Right lobe of liver (tissue), 6 donors: ENCODE measurements at regions not wholly inside any gene's neighbourhood (a gene's known extent, or its start where the extent isn't known, plus 50 kb on each side); places are given as distances from the start of the nearest gene placed in this dataset.
"Not testable (repeated sequence)": the region's sequence is repeated elsewhere in the genome, so short reads cannot be mapped to it uniquely, and the experiment has no call there.

Source experiments
- ATAC-seq, 4 donors: fragments of 200-7000 bp; cut with Tn5 transposase; one replicate each; pipeline ENCODE4 v1.9.1; 2020; ENCODE audit warnings: mild to moderate bottlenecking in 4 of 4, moderate library complexity in 4 of 4
- DNase-seq, 3 donors: peaks; one replicate each; pipeline ENCODE4 v3.0.0-alpha.2; 2020
- H3K27ac ChIP-seq, 3 donors: fragments of 200-600 bp; one replicate each; pipeline ENCODE4 v1.8.0; 2022
- H3K27me3 ChIP-seq, 2 donors: fragments of 200-600 bp; one replicate each; pipeline ENCODE4 v1.8.0; 2022
- H3K36me3 ChIP-seq, 4 donors: fragments of 200-600 bp; sonication (generic) in 1 of 4; one replicate each; pipeline versions ENCODE4 v1.5.1 to v1.8.0; 2017 to 2022; ENCODE audit warnings: control low read depth in 1 of 4
- H3K4me1 ChIP-seq, 4 donors: fragments of 200-600 bp; sonication (generic) in 1 of 4; one replicate each; pipeline versions ENCODE4 v1.5.1 to v1.8.0; 2017 to 2022; ENCODE audit warnings: control low read depth in 1 of 4
- H3K4me3 ChIP-seq, 3 donors: fragments of 200-600 bp; one replicate each; pipeline ENCODE4 v1.8.0; 2022
- H3K9me3 ChIP-seq, 4 donors: fragments of 200-600 bp; sonication (generic) in 1 of 4; one replicate each; pipeline versions ENCODE4 v1.5.1 to v1.8.0; 2017 to 2022; ENCODE audit warnings: control low read depth in 1 of 4
- POLR2A ChIP-seq: fragments of 450-650 bp; IDR thresholded peaks from one replicate; pipeline ENCODE4 v1.6.1; 2017; ENCODE audit warnings: antibody characterized with exemption, mild to moderate bottlenecking
- WGBS: methylation state at CpG from one replicate; pipeline ENCODE4 v1.1.6; 2018; ENCODE audit warnings: low coverage, low lambda C conversion rate; ENCODE audit not compliant: insufficient coverage; ENCODE audit errors: missing lambda C conversion rate; 5-methylcytosine and 5-hydroxymethylcytosine counted together
- intact Hi-C, 2 donors: fragments of 100-400 bp; cut with DNase I; formaldehyde crosslinking; loops; one replicate each; pipeline versions ENCODE4 v1.11.2 to v1.14.1; 2022
- TF ChIP-seq, protein P1 (sequence below), 4 donors: fragments of 200-600 bp in 3 of 4; fragments of 450-650 bp in 1 of 4; IDR thresholded peaks; one replicate each; pipeline versions ENCODE4 v1.5.1 to v1.8.0; 2016 to 2022; ENCODE audit warnings: antibody characterized with exemption in 4 of 4, mild to moderate bottlenecking in 2 of 4
- donor health status: DM: no; HTN: yes; CAD: no.
- donor health status: DM: no; HTN: no; CAD: no.
- donor health status: DM: no; HTN: no; CAD: no.
- donor health status: DM: no; HTN: yes; CAD: no.
- donor health status: DM: no; HTN: yes; CAD: no.

- Histone ChIP-seq H3K4me3 (no peak overlapping the region), H3K4me1 (no peaks in the 10 kb centered on the region), H3K36me3 (no peaks in the 10 kb centered on the region), H3K9me3 (no peaks in the 10 kb centered on the region), H3K27ac (no peak overlapping the region), H3K27me3 (no peaks in the 10 kb centered on the region)
- no peak for DNase-seq
- WGBS = 100% methylated on average over 2 of the region's 3 CpGs
- no peak for ATAC-seq
- intact Hi-C loops = no loop called here
- TF ChIP-seq, protein P1, sequence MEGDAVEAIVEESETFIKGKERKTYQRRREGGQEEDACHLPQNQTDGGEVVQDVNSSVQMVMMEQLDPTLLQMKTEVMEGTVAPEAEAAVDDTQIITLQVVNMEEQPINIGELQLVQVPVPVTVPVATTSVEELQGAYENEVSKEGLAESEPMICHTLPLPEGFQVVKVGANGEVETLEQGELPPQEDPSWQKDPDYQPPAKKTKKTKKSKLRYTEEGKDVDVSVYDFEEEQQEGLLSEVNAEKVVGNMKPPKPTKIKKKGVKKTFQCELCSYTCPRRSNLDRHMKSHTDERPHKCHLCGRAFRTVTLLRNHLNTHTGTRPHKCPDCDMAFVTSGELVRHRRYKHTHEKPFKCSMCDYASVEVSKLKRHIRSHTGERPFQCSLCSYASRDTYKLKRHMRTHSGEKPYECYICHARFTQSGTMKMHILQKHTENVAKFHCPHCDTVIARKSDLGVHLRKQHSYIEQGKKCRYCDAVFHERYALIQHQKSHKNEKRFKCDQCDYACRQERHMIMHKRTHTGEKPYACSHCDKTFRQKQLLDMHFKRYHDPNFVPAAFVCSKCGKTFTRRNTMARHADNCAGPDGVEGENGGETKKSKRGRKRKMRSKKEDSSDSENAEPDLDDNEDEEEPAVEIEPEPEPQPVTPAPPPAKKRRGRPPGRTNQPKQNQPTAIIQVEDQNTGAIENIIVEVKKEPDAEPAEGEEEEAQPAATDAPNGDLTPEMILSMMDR (IDR thresholded peaks at IDR 0.05) = no peak
- no peak for TF ChIP-seq POLR2A
These were observed 156.1 kb downstream of the LIPI start for GRCh38 chr21:14054682-14055081.

DNA sequence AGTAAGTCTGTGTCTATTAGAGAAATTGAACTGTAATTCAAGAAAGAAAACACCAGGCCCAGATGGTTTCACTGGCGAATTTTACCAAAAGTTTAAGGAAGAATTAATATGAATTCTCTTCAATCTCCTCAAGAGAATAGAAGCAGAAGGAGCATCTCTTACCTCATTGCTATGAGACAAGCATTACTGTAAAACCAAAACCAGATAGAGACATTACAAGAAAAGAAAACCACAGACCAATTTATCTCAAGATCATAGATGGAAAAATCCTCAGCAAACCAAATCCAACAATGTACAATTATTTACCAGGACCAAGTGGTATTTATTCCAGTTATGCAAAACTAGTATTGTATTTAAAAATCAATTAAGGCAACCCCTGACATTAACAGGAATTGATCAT, 160.6 kb downstream of the LIPI start:
- H3K27ac ChIP-seq = no peak overlapping the region
- WGBS = 57% methylated on average over 1 of the region's 1 CpG
- no peaks in the 10 kb centered on the region for H3K36me3 ChIP-seq
- ATAC-seq (no peak), DNase-seq (no peak)
- intact Hi-C loops = no loop called here
- H3K27me3 ChIP-seq = no peaks in the 10 kb centered on the region
- H3K4me3 ChIP-seq = no peak overlapping the region
- no peak for TF ChIP-seq POLR2A
- no peaks in the 10 kb centered on the region for H3K9me3 ChIP-seq
- H3K4me1 ChIP-seq = no peaks in the 10 kb centered on the region

- ATAC-seq = no peak
- no peak for DNase-seq
- no peak overlapping the region for H3K4me3 ChIP-seq
- H3K27ac ChIP-seq = no peak overlapping the region
- H3K27me3 ChIP-seq = no peaks in the 10 kb centered on the region
- no peaks in the 10 kb centered on the region for H3K9me3 ChIP-seq
- TF ChIP-seq POLR2A = no peak
- TF ChIP-seq, protein P1 (IDR thresholded peaks at IDR 0.05) = no peak
- H3K4me1 ChIP-seq = no peaks in the 10 kb centered on the region
- no peaks in the 10 kb centered on the region for H3K36me3 ChIP-seq
- intact Hi-C loops = no loop called here
These were observed 164.4 kb downstream of the LIPI start for GRCh38 chr21:14046401-14046800.

DNA sequence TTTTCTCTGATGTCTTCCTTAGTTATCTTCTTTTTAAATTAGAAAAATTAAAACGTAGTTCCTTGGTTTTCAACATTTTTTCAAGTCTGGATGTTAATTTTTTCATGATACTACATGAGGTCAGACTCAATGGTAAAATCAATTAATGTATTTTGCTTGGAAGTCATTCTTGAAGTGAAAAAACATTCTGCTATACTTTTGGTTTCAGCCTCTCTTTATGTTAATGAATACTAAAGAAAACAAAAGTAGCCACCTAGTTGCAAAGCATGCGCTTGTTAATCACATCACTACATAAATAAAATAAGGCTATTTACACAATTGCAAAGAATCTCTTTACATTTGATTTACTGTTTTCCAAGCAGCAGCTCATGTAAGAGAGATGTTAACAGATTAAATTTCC, 170.4 kb downstream of the LIPI start:
- no peaks in the 10 kb centered on the region for H3K4me1 ChIP-seq
- DNase-seq (no peak), ATAC-seq (no peak)
- no peak overlapping the region for H3K4me3 ChIP-seq
- no peak overlapping the region for H3K27ac ChIP-seq
- no peaks in the 10 kb centered on the region for H3K9me3 ChIP-seq
- H3K27me3 ChIP-seq = no peaks in the 10 kb centered on the region
- H3K36me3 ChIP-seq = no peaks in the 10 kb centered on the region
- TF ChIP-seq POLR2A = no peak
- TF ChIP-seq, protein P1 (IDR thresholded peaks at IDR 0.05) = no peak
- 65% methylated on average over 2 of the region's 2 CpGs for WGBS
- intact Hi-C loops = no loop called here

DNA sequence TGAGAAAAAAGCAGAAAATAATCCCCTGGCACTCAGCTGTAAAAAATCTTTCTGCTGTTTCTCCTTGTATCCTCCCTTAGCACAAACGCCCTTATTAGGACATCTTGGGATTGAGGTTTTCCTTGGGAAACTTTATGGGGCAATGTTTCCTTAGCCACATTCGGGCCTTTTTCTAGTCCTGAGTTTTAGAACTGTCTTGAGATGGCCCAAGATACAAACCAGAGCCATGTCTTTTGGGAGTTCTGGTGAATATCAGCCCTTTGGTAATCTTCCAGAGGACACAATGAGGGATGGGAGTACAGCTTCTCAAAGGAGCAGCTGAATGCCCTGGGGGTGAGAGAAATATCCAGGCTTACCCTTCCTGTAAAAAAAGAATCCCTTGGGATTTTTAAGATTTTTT, 182.1 kb downstream of the LIPI start:
- H3K27ac ChIP-seq, H3K36me3 ChIP-seq, intact Hi-C loops, H3K4me1 ChIP-seq, H3K27me3 ChIP-seq, H3K9me3 ChIP-seq, H3K4me3 ChIP-seq, ATAC-seq, DNase-seq: not testable (repeated sequence)
- WGBS = 41% methylated on average over 2 of the region's 2 CpGs

GRCh38 chr21:14027235-14027869, 183.4 kb downstream of the LIPI start:
- H3K36me3 ChIP-seq, H3K9me3 ChIP-seq, H3K27ac ChIP-seq, H3K27me3 ChIP-seq, intact Hi-C loops, H3K4me1 ChIP-seq: not testable (repeated sequence)
- WGBS = 0% methylated on average over 15 of the region's 37 CpGs
- H3K4me3 ChIP-seq = peak overlapping the region; percentile 21 to 39 (median 21)
- ATAC-seq (peak; percentile 94 to 99 (median 97)), DNase-seq (peak; percentile 62 to 71 (median 68))

DNA sequence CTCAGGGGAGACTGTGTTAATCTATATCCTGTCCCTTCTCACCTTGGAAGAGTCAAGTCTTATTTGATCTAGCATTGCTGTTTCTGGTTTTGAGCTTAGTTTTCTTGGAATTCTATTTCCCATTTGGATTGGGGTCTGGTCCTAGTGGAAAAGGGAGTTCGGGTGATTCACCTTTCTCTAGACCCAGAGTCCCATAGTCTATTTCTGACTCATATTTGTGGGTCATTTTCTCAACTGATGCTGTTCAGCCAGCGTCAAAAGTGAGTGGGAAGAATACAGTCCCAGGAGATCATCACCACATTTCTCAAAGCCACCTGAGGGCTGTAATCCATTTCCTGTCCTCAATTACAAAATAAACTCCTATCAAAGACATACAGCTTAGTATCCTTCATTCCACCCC, 190.6 kb downstream of the LIPI start:
- H3K36me3 ChIP-seq, H3K9me3 ChIP-seq, H3K27ac ChIP-seq, intact Hi-C loops, DNase-seq, ATAC-seq, H3K27me3 ChIP-seq, H3K4me1 ChIP-seq, H3K4me3 ChIP-seq: not testable (repeated sequence)
- WGBS = 47% methylated on average over 2 of the region's 2 CpGs

DNA sequence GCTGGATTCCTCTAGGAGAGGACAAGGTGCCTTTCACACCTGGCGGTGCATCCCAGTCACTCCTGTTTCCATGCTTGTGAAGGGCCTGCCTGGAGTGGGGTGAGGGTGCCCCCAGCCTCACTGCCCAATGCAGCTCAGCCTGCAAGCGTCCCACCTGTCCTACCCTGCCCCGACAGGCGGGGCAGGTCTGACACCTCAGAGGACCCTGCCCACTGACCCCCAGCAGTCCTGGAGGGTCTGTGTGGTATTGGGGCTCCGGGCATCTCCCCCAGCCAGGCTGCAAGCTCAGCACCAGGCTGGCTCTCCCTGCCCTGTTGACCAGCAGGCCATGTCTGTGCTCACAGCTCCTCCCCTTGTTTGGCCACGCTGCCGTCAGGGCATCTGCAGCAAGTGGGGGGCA, 194.9 kb downstream of the LIPI start:
- H3K4me3 ChIP-seq, intact Hi-C loops, H3K27me3 ChIP-seq, H3K36me3 ChIP-seq, DNase-seq, H3K27ac ChIP-seq, H3K4me1 ChIP-seq, ATAC-seq, H3K9me3 ChIP-seq: not testable (repeated sequence)
- WGBS = 83% methylated on average over 1 of the region's 7 CpGs
